Right lobe of liver (tissue), 6 donors: ENCODE measurements at regions not wholly inside any gene's neighbourhood (a gene's known extent, or its start where the extent isn't known, plus 50 kb on each side); places are given as distances from the start of the nearest gene placed in this dataset.

Source experiments
- ATAC-seq, 4 donors: fragments of 200-7000 bp; cut with Tn5 transposase; one replicate each; pipeline ENCODE4 v1.9.1; 2020; ENCODE audit warnings: mild to moderate bottlenecking in 4 of 4, moderate library complexity in 4 of 4
- DNase-seq, 3 donors: peaks; one replicate each; pipeline ENCODE4 v3.0.0-alpha.2; 2020
- H3K27ac ChIP-seq, 3 donors: fragments of 200-600 bp; one replicate each; pipeline ENCODE4 v1.8.0; 2022
- H3K27me3 ChIP-seq, 2 donors: fragments of 200-600 bp; one replicate each; pipeline ENCODE4 v1.8.0; 2022
- H3K36me3 ChIP-seq, 4 donors: fragments of 200-600 bp; sonication (generic) in 1 of 4; one replicate each; pipeline versions ENCODE4 v1.5.1 to v1.8.0; 2017 to 2022; ENCODE audit warnings: control low read depth in 1 of 4
- H3K4me1 ChIP-seq, 4 donors: fragments of 200-600 bp; sonication (generic) in 1 of 4; one replicate each; pipeline versions ENCODE4 v1.5.1 to v1.8.0; 2017 to 2022; ENCODE audit warnings: control low read depth in 1 of 4
- H3K4me3 ChIP-seq, 3 donors: fragments of 200-600 bp; one replicate each; pipeline ENCODE4 v1.8.0; 2022
- H3K9me3 ChIP-seq, 4 donors: fragments of 200-600 bp; sonication (generic) in 1 of 4; one replicate each; pipeline versions ENCODE4 v1.5.1 to v1.8.0; 2017 to 2022; ENCODE audit warnings: control low read depth in 1 of 4
- POLR2A ChIP-seq: fragments of 450-650 bp; IDR thresholded peaks from one replicate; pipeline ENCODE4 v1.6.1; 2017; ENCODE audit warnings: antibody characterized with exemption, mild to moderate bottlenecking
- WGBS: methylation state at CpG from one replicate; pipeline ENCODE4 v1.1.6; 2018; ENCODE audit warnings: low coverage, low lambda C conversion rate; ENCODE audit not compliant: insufficient coverage; ENCODE audit errors: missing lambda C conversion rate; 5-methylcytosine and 5-hydroxymethylcytosine counted together
- intact Hi-C, 2 donors: fragments of 100-400 bp; cut with DNase I; formaldehyde crosslinking; loops; one replicate each; pipeline versions ENCODE4 v1.11.2 to v1.14.1; 2022
- TF ChIP-seq, protein P1 (sequence below), 4 donors: fragments of 200-600 bp in 3 of 4; fragments of 450-650 bp in 1 of 4; IDR thresholded peaks; one replicate each; pipeline versions ENCODE4 v1.5.1 to v1.8.0; 2016 to 2022; ENCODE audit warnings: antibody characterized with exemption in 4 of 4, mild to moderate bottlenecking in 2 of 4
- donor health status: DM: no; HTN: yes; CAD: no.
- donor health status: DM: no; HTN: no; CAD: no.
- donor health status: DM: no; HTN: no; CAD: no.
- donor health status: DM: no; HTN: yes; CAD: no.
- donor health status: DM: no; HTN: yes; CAD: no.

- Histone ChIP-seq H3K4me1 (no peaks in the 10 kb centered on the region), H3K36me3 (no peaks in the 10 kb centered on the region), H3K9me3 (peaks cover 0 to 4% (median 0%) of the 10 kb centered on the region in 4 donors), H3K4me3 (no peak overlapping the region), H3K27ac (no peak overlapping the region), H3K27me3 (no peaks in the 10 kb centered on the region)
- DNase-seq (no peak), ATAC-seq (no peak)
- no peak for TF ChIP-seq POLR2A
- TF ChIP-seq, protein P1, sequence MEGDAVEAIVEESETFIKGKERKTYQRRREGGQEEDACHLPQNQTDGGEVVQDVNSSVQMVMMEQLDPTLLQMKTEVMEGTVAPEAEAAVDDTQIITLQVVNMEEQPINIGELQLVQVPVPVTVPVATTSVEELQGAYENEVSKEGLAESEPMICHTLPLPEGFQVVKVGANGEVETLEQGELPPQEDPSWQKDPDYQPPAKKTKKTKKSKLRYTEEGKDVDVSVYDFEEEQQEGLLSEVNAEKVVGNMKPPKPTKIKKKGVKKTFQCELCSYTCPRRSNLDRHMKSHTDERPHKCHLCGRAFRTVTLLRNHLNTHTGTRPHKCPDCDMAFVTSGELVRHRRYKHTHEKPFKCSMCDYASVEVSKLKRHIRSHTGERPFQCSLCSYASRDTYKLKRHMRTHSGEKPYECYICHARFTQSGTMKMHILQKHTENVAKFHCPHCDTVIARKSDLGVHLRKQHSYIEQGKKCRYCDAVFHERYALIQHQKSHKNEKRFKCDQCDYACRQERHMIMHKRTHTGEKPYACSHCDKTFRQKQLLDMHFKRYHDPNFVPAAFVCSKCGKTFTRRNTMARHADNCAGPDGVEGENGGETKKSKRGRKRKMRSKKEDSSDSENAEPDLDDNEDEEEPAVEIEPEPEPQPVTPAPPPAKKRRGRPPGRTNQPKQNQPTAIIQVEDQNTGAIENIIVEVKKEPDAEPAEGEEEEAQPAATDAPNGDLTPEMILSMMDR (IDR thresholded peaks at IDR 0.05) = no peak
- intact Hi-C loops = no loop called here
- WGBS = 38% methylated on average over 1 of the region's 1 CpG
These were observed 667.8 kb downstream of the SLITRK1 start for GRCh38 chr13:83214452-83214851.

DNA sequence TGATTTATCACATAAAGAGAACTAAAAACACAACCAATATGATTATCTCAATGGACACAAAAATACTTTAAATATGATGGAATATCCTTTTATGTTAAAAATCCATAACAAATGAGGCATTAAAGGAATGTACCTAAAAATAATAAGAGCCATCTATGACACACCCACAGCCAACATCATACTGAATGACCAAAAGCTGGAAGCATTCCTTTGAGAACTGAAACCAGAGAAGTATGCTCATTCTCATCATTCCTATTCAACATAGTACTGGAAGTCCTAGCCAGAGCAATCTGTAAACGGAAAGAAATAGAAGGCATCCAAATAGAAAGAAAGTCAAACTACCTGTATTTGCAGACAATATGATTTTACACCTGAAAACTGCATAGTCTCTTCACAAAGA is 671.0 kb downstream of the SLITRK1 start:
- WGBS = 58% methylated on average over 1 of the region's 1 CpG
- H3K9me3 ChIP-seq = peaks cover 0 to 4% (median 0%) of the 10 kb centered on the region in 4 donors
- ATAC-seq (no peak), DNase-seq (no peak)
- TF ChIP-seq POLR2A = no peak
- TF ChIP-seq, protein P1 (IDR thresholded peaks at IDR 0.05) = no peak
- intact Hi-C loops = no loop called here
- H3K27ac ChIP-seq = no peak overlapping the region
- H3K36me3 ChIP-seq = no peaks in the 10 kb centered on the region
- H3K27me3 ChIP-seq = no peaks in the 10 kb centered on the region
- no peaks in the 10 kb centered on the region for H3K4me1 ChIP-seq
- H3K4me3 ChIP-seq = no peak overlapping the region

DNA sequence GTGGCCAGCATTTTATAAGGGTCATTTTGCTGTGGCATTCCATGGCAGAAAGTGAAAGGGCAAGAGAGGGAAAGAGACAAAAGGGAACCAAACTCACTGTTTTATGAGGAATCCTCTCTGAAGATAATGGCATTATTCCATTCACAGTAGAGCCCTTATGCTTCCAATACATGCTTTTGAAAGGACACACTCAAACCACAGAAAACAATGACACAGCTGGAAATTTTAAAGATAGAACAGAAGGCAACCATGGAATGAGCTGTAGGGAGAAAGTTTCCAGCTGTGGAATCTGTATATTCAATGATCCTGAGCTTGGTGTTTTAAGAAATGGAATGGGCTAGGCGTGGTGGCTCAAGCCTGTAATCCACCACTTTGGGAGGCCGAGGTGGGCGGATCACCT is 677.4 kb downstream of the SLITRK1 start:
- DNase-seq = no peak
- no peak overlapping the region for H3K4me3 ChIP-seq
- no peak for TF ChIP-seq POLR2A
- TF ChIP-seq, protein P1 (IDR thresholded peaks at IDR 0.05) = no peak
- ATAC-seq = no peak
- no peaks in the 10 kb centered on the region for H3K36me3 ChIP-seq
- 52% methylated on average over 3 of the region's 3 CpGs for WGBS
- no peaks in the 10 kb centered on the region for H3K9me3 ChIP-seq
- no peak overlapping the region for H3K27ac ChIP-seq
- H3K27me3 ChIP-seq = no peaks in the 10 kb centered on the region
- intact Hi-C loops = no loop called here
- H3K4me1 ChIP-seq = no peaks in the 10 kb centered on the region

GRCh38 chr13:83201506-83201905 is 680.8 kb downstream of the SLITRK1 start:
- no peaks in the 10 kb centered on the region for H3K9me3 ChIP-seq
- intact Hi-C loops = no loop called here
- H3K36me3 ChIP-seq = no peaks in the 10 kb centered on the region
- ATAC-seq (no peak), DNase-seq (no peak)
- no peaks in the 10 kb centered on the region for H3K27me3 ChIP-seq
- 33% methylated on average over 3 of the region's 3 CpGs for WGBS
- no peaks in the 10 kb centered on the region for H3K4me1 ChIP-seq
- TF ChIP-seq, protein P1 (IDR thresholded peaks at IDR 0.05) = no peak
- TF ChIP-seq POLR2A = no peak
- no peak overlapping the region for H3K4me3 ChIP-seq
- H3K27ac ChIP-seq = no peak overlapping the region

DNA sequence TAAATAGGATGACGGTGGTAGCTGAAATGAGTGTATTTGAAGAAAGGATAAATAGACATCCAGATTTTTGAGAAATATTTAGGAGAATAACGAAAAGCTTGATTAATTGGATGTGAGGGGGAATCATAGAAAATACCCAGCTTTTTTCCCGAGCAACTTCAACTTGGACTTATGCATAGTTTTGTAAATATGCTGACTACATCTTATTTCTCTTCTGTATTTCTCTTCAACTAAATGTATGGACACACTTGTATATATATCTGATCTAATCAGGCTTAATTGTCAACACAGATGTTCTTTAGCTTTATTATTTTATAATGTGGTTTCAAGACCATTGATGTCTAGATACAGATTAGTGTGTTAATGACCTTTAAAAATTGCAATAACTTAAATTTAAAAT is 685.0 kb downstream of the SLITRK1 start:
- no peak overlapping the region for H3K4me3 ChIP-seq
- no peaks in the 10 kb centered on the region for H3K27me3 ChIP-seq
- no peaks in the 10 kb centered on the region for H3K4me1 ChIP-seq
- DNase-seq (no peak), ATAC-seq (no peak)
- H3K9me3 ChIP-seq = no peaks in the 10 kb centered on the region
- 61% methylated on average over 3 of the region's 3 CpGs for WGBS
- no peak overlapping the region for H3K27ac ChIP-seq
- no peaks in the 10 kb centered on the region for H3K36me3 ChIP-seq
- TF ChIP-seq, protein P1 (IDR thresholded peaks at IDR 0.05) = no peak
- no peak for TF ChIP-seq POLR2A
- intact Hi-C loops = no loop called here
